Loucy (cell line): ENCODE measurements at regions not wholly inside any gene's neighbourhood (a gene's known extent, or its start where the extent isn't known, plus 50 kb on each side); places are given as distances from the start of the nearest gene placed in this dataset.

Experiments
- H2AFZ ChIP-seq: fragments of 200-600 bp; sonication (generic); 2 replicates; pipeline ENCODE4 v1.6.0; 2016; ENCODE audit warnings: antibody characterized with exemption, mild to moderate bottlenecking, low read length, moderate library complexity
- H3F3A ChIP-seq: fragments of 200-600 bp; 2 replicates; pipeline ENCODE4 v1.6.0; 2016; ENCODE audit warnings: antibody characterized with exemption, low read depth, mild to moderate bottlenecking
- H3K27me3 ChIP-seq: fragments of 200-600 bp; sonication (generic); 2 replicates; pipeline ENCODE4 v1.6.1; 2014; ENCODE audit warnings: low read length, mild to moderate bottlenecking; ENCODE audit not compliant: insufficient read depth, poor library complexity, severe bottlenecking
- H3K36me3 ChIP-seq: fragments of 200-600 bp; sonication (generic); 2 replicates; pipeline ENCODE4 v1.6.1; 2016; ENCODE audit warnings: low read length; ENCODE audit not compliant: insufficient read depth
- H3K4me1 ChIP-seq: fragments of 200-600 bp; sonication (generic); 2 replicates; pipeline ENCODE4 v1.5.1; 2014; ENCODE audit warnings: low read length, mild to moderate bottlenecking; ENCODE audit not compliant: insufficient read depth, poor library complexity, severe bottlenecking
- H3K4me2 ChIP-seq: fragments of 200-600 bp; sonication (generic); 2 replicates; pipeline ENCODE4 v1.6.0; 2014; ENCODE audit warnings: antibody characterized with exemption, low read length, low read depth, mild to moderate bottlenecking; ENCODE audit not compliant: poor library complexity, severe bottlenecking
- H3K4me3 ChIP-seq: fragments of 200-600 bp; sonication (generic); 2 replicates; pipeline ENCODE4 v1.5.1; 2014; ENCODE audit warnings: low read length, mild to moderate bottlenecking, mixed read lengths; ENCODE audit not compliant: poor library complexity, severe bottlenecking
- H3K79me2 ChIP-seq: fragments of 200-600 bp; sonication (generic); 2 replicates; pipeline ENCODE4 v1.6.1; 2014; ENCODE audit warnings: low read length; ENCODE audit not compliant: insufficient read depth
- H3K9ac ChIP-seq: fragments of 200-600 bp; sonication (generic); 2 replicates; pipeline ENCODE4 v1.6.0; 2014; ENCODE audit warnings: mild to moderate bottlenecking, low read depth, low read length, moderate library complexity; ENCODE audit not compliant: poor library complexity, severe bottlenecking
- H3K9me2 ChIP-seq: fragments of 200-600 bp; sonication (generic); replicated peaks from 2 replicates; pipeline ENCODE4 v1.6.1; 2016; ENCODE audit warnings: low read depth, low read length, mixed read lengths
- H3K9me3 ChIP-seq: fragments of 200-600 bp; sonication (generic); 2 replicates; pipeline ENCODE4 v1.6.1; 2014; ENCODE audit warnings: mild to moderate bottlenecking, antibody characterized with exemption, low read length, low read depth; ENCODE audit not compliant: insufficient read depth
- H4K20me1 ChIP-seq: fragments of 200-600 bp; sonication (generic); 2 replicates; pipeline ENCODE4 v1.6.0; 2014; ENCODE audit warnings: antibody characterized with exemption, low read length, mild to moderate bottlenecking; ENCODE audit not compliant: insufficient read depth, poor library complexity, severe bottlenecking
- CTCF ChIP-seq: fragments of 200-600 bp; sonication (generic); conservative IDR thresholded peaks from 2 replicates; pipeline ENCODE4 v1.5.1; 2014; ENCODE audit warnings: mild to moderate bottlenecking, antibody characterized with exemption, low read length
- EZH2phosphoT487 ChIP-seq: fragments of 200-600 bp; IDR thresholded peaks from 2 replicates; pipeline ENCODE4 v1.6.1; 2018; ENCODE audit warnings: antibody characterized with exemption, mild to moderate bottlenecking, moderate library complexity, borderline replicate concordance

- H3K9me3 ChIP-seq: no peaks in the 10 kb centered on the region; the same call in 1 of the 2 replicates
- H3K4me3 ChIP-seq: no peak overlapping the region
- H2AFZ ChIP-seq: no peak overlapping the region
- no peak for TF ChIP-seq EZH2phosphoT487
- no peak for TF ChIP-seq CTCF
- peaks cover 12% of the 10 kb centered on the region for H3K4me1 ChIP-seq
- H4K20me1 ChIP-seq: no peaks in the 10 kb centered on the region
- H3K27me3 ChIP-seq: no peaks in the 10 kb centered on the region
- no peak overlapping the region for H3K9ac ChIP-seq
- no peak overlapping the region for H3K4me2 ChIP-seq
- H3K9me2 ChIP-seq: no peaks in the 10 kb centered on the region
- no peaks in the 10 kb centered on the region for H3F3A ChIP-seq
- no peaks in the 10 kb centered on the region for H3K79me2 ChIP-seq
- no peaks in the 10 kb centered on the region for H3K36me3 ChIP-seq
Observed at GRCh38 chr4:106687026-106687425, 318.4 kb upstream of the GIMD1 start.

- H3K79me2 ChIP-seq: no peaks in the 10 kb centered on the region
- H3K4me3 ChIP-seq: no peak overlapping the region
- H3K9me3 ChIP-seq: no peaks in the 10 kb centered on the region; the same call in 1 of the 2 replicates
- H3F3A ChIP-seq: no peaks in the 10 kb centered on the region
- no peak for TF ChIP-seq EZH2phosphoT487
- TF ChIP-seq CTCF: no peak
- no peak overlapping the region for H3K4me2 ChIP-seq
- no peaks in the 10 kb centered on the region for H3K27me3 ChIP-seq
- no peak overlapping the region for H3K9ac ChIP-seq
- H4K20me1 ChIP-seq: no peaks in the 10 kb centered on the region
- no peaks in the 10 kb centered on the region for H3K9me2 ChIP-seq
- no peak overlapping the region for H2AFZ ChIP-seq
- H3K36me3 ChIP-seq: no peaks in the 10 kb centered on the region
- peaks cover 18% of the 10 kb centered on the region for H3K4me1 ChIP-seq
Observed at GRCh38 chr4:106681381-106681921, 312.9 kb upstream of the GIMD1 start.

- TF ChIP-seq CTCF (no peak), EZH2phosphoT487 (no peak)
- no peaks in the 10 kb centered on the region for H3K9me2 ChIP-seq
- no peaks in the 10 kb centered on the region for H3K79me2 ChIP-seq
- no peak overlapping the region for H3K9ac ChIP-seq
- no peaks in the 10 kb centered on the region for H4K20me1 ChIP-seq
- no peaks in the 10 kb centered on the region; the same call in 1 of the 2 replicates for H3K9me3 ChIP-seq
- peaks cover 22% of the 10 kb centered on the region for H3K4me1 ChIP-seq
- no peak overlapping the region for H3K4me3 ChIP-seq
- H3F3A ChIP-seq: no peaks in the 10 kb centered on the region
- H3K27me3 ChIP-seq: no peaks in the 10 kb centered on the region
- no peaks in the 10 kb centered on the region for H3K36me3 ChIP-seq
- no peak overlapping the region for H2AFZ ChIP-seq
- H3K4me2 ChIP-seq: no peak overlapping the region
Observed at GRCh38 chr4:106679063-106679462, 310.5 kb upstream of the GIMD1 start.
